H1 (cell line): ENCODE measurements at regions not wholly inside any gene's neighbourhood (a gene's known extent, or its start where the extent isn't known, plus 50 kb on each side); places are given as distances from the start of the nearest gene placed in this dataset.

Source experiments
- CTCF ChIA-PET: fragments of 300-600 bp; sonication (Branson Sonifier 250); formaldehyde crosslinking; loops from one replicate; lab custom pipeline; 2021; ENCODE audit not compliant: partially characterized antibody; lab: Charles Lee
- POLR2A ChIA-PET: fragments of 300-600 bp; sonication (Branson Sonifier 250); formaldehyde crosslinking; loops from one replicate; lab custom pipeline; 2021; ENCODE audit warnings: inconsistent platforms; ENCODE audit not compliant: partially characterized antibody; lab: Charles Lee
- DNase-seq, 2 experiments: peaks; one replicate each; pipeline versions ENCODE4 v3.0.0 to v3.0.0-alpha.2; 2010 to 2022; ENCODE audit warnings: low spot score in 2 of 2, low read depth in 1 of 2, mixed read lengths in 1 of 2
- FAIRE-seq: peaks from 2 replicates; lab custom pipeline; 2011; peaks lifted over from hg19 to GRCh38; lab: Jason Lieb, UNC
- H2AFZ ChIP-seq: 2 replicates; pipeline ENCODE4 v1.8.1; 2012; ENCODE audit warnings: low read length, inconsistent platforms
- H2AK5ac ChIP-seq: 2 replicates; pipeline ENCODE4 v1.6.1; 2013; ENCODE audit warnings: low read depth, low read length
- H2BK120ac ChIP-seq: replicated peaks from 2 replicates; pipeline ENCODE3; 2013; ENCODE audit warnings: low read depth, low read length, inconsistent platforms
- H2BK12ac ChIP-seq: 2 replicates; pipeline ENCODE4 v1.6.1; 2013; ENCODE audit warnings: low read depth, low read length
- H2BK15ac ChIP-seq: 2 replicates; pipeline ENCODE4 v1.6.1; 2013; ENCODE audit warnings: low read length
- H2BK20ac ChIP-seq: 2 replicates; pipeline ENCODE4 v1.6.1; 2013; ENCODE audit warnings: low read length
- H2BK5ac ChIP-seq: 2 replicates; pipeline ENCODE4 v1.6.1; 2013; ENCODE audit warnings: low read depth, low read length
- H3K14ac ChIP-seq: 2 replicates; pipeline ENCODE4 v1.6.1; 2013; ENCODE audit warnings: inconsistent platforms; ENCODE audit not compliant: insufficient read length
- H3K18ac ChIP-seq: 2 replicates; pipeline ENCODE4 v1.6.1; 2013; ENCODE audit warnings: low read length; ENCODE audit errors: extremely low read depth
- H3K23ac ChIP-seq: 2 replicates; pipeline ENCODE4 v1.6.1; 2013; ENCODE audit warnings: inconsistent platforms; ENCODE audit not compliant: insufficient read length
- H3K23me2 ChIP-seq: 2 replicates; pipeline ENCODE4 v1.6.1; 2013; ENCODE audit warnings: low read depth, low read length
- H3K27ac ChIP-seq: 2 replicates; pipeline ENCODE4 v1.6.1; 2011; ENCODE audit warnings: low read depth, low read length, inconsistent platforms
- H3K27me3 ChIP-seq, 4 experiments: replicated peaks in 1 of 4; 1 replicate in 1 of 4; 2 replicates in 3 of 4; pipeline versions ENCODE4 v1.6.1 to v1.8.1; 2011 to 2013; ENCODE audit warnings: low read length in 3 of 4, mild to moderate bottlenecking in 3 of 4, inconsistent platforms in 2 of 4, mixed read lengths in 2 of 4, moderate library complexity in 1 of 4; ENCODE audit not compliant: control insufficient read depth in 3 of 4, insufficient read depth in 3 of 4; ENCODE audit errors: extremely low read depth in 1 of 4
- H3K36me3 ChIP-seq, 4 experiments: 2 replicates each; pipeline versions ENCODE4 v1.6.1 to v1.8.1; 2011 to 2013; ENCODE audit warnings: mild to moderate bottlenecking in 4 of 4, low read length in 3 of 4, moderate library complexity in 2 of 4, control low read depth in 1 of 4, inconsistent platforms in 1 of 4; ENCODE audit not compliant: insufficient read depth in 4 of 4, control insufficient read depth in 2 of 4
- H3K4ac ChIP-seq: replicated peaks from 2 replicates; pipeline ENCODE3; 2013; ENCODE audit warnings: low read length, low read depth, mixed read lengths, inconsistent platforms; ENCODE audit not compliant: insufficient read length
- H3K4me1 ChIP-seq, 4 experiments: replicated peaks in 1 of 4; 1 replicate in 1 of 4; 2 replicates in 3 of 4; pipeline versions ENCODE4 v1.6.1 to v1.8.1; 2011 to 2013; ENCODE audit warnings: low read length in 3 of 4, inconsistent platforms in 2 of 4, mixed read lengths in 1 of 4; ENCODE audit not compliant: insufficient read depth in 4 of 4, control insufficient read depth in 3 of 4
- H3K4me2 ChIP-seq, 2 experiments: 2 replicates each; pipeline versions ENCODE4 v1.6.1 to v1.8.1; 2011 to 2013; ENCODE audit warnings: low read depth in 2 of 2, low read length in 2 of 2, control low read depth in 1 of 2, inconsistent platforms in 1 of 2, mild to moderate bottlenecking in 1 of 2; ENCODE audit not compliant: insufficient read depth in 1 of 2
- H3K4me3 ChIP-seq, 4 experiments: fragments of 200-600, 300-600 bp in 1 of 4; sonication (generic), shearing (Covaris generic), sonication (Bioruptor Twin) in 1 of 4; 2 replicates each; pipeline versions ENCODE4 v1.5.1 to v1.8.1; 2011 to 2016; ENCODE audit warnings: low read length in 4 of 4, low read depth in 3 of 4, control low read depth in 2 of 4, inconsistent platforms in 2 of 4, mild to moderate bottlenecking in 2 of 4, mixed read lengths in 1 of 4, moderate library complexity in 1 of 4; ENCODE audit not compliant: insufficient read depth in 2 of 4; ENCODE audit errors: extremely low read depth in 1 of 4
- H3K56ac ChIP-seq: replicated peaks from 2 replicates; pipeline ENCODE3; 2013; ENCODE audit warnings: low read depth, mild to moderate bottlenecking, mixed read lengths, low read length, inconsistent platforms; ENCODE audit not compliant: insufficient read length
- H3K79me1 ChIP-seq: 2 replicates; pipeline ENCODE4 v1.6.1; 2013; ENCODE audit warnings: low read depth, low read length, control low read depth
- H3K79me2 ChIP-seq, 2 experiments: 2 replicates each; pipeline versions ENCODE4 v1.6.1 to v1.8.1; 2012 to 2013; ENCODE audit warnings: low read length in 2 of 2, mild to moderate bottlenecking in 2 of 2, inconsistent platforms in 1 of 2; ENCODE audit not compliant: insufficient read depth in 2 of 2, control insufficient read depth in 1 of 2
- H3K9ac ChIP-seq, 4 experiments: replicated peaks in 1 of 4; 1 replicate in 1 of 4; 2 replicates in 3 of 4; pipeline versions ENCODE4 v1.6.1 to v1.8.1; 2011 to 2013; ENCODE audit warnings: low read depth in 3 of 4, low read length in 3 of 4, control low read depth in 2 of 4, mild to moderate bottlenecking in 2 of 4, moderate library complexity in 2 of 4, inconsistent platforms in 1 of 4; ENCODE audit errors: extremely low read depth in 1 of 4
- H3K9me3 ChIP-seq, 2 experiments: 2 replicates each; pipeline versions ENCODE4 v1.6.1 to v1.8.1; 2012 to 2013; ENCODE audit warnings: mild to moderate bottlenecking in 2 of 2, moderate library complexity in 2 of 2, control low read depth in 1 of 2, inconsistent platforms in 1 of 2, low read depth in 1 of 2, low read length in 1 of 2, mixed read lengths in 1 of 2; ENCODE audit not compliant: insufficient read depth in 2 of 2
- H4K20me1 ChIP-seq, 2 experiments: replicated peaks in 1 of 2; 2 replicates each; pipeline versions ENCODE3 to v1.8.1; 2011 to 2013; ENCODE audit warnings: inconsistent platforms in 2 of 2, low read length in 2 of 2, mild to moderate bottlenecking in 1 of 2; ENCODE audit not compliant: insufficient read depth in 2 of 2, control insufficient read depth in 1 of 2
- H4K5ac ChIP-seq: 2 replicates; pipeline ENCODE4 v1.6.1; 2013; ENCODE audit warnings: low read length, low read depth, mixed read lengths, inconsistent platforms; ENCODE audit not compliant: insufficient read length
- H4K8ac ChIP-seq: 2 replicates; pipeline ENCODE4 v1.8.0; 2013; ENCODE audit warnings: mild to moderate bottlenecking, moderate library complexity, low read length, inconsistent platforms; ENCODE audit not compliant: insufficient read depth; ENCODE audit errors: extremely low read depth
- H4K91ac ChIP-seq: replicated peaks from 2 replicates; pipeline ENCODE3; 2013; ENCODE audit warnings: low read length, mixed read lengths, inconsistent platforms; ENCODE audit not compliant: insufficient read length
- CEBPB ChIP-seq: IDR thresholded peaks from 2 replicates; pipeline ENCODE4 v1.6.1; 2012; ENCODE audit warnings: low read depth, low read length
- CHD2 ChIP-seq: IDR thresholded peaks from 2 replicates; pipeline ENCODE4 v1.6.1; 2012; ENCODE audit warnings: low read length, improper control_type of control experiment
- E2F6 ChIP-seq: IDR thresholded peaks from 2 replicates; pipeline ENCODE4 v1.6.1; 2012; ENCODE audit warnings: inconsistent platforms
- KDM4A ChIP-seq: IDR thresholded peaks from one replicate; pipeline ENCODE4 v1.7.1; 2012; ENCODE audit warnings: low read depth, mild to moderate bottlenecking, moderate library complexity, low read length, inconsistent platforms; ENCODE audit not compliant: severe bottlenecking
- MAX ChIP-seq: IDR thresholded peaks from 2 replicates; pipeline ENCODE4 v1.6.1; 2012; ENCODE audit warnings: inconsistent platforms
- NANOG ChIP-seq: IDR thresholded peaks from 2 replicates; pipeline ENCODE4 v1.6.1; 2011; ENCODE audit warnings: low read length, low read depth, mild to moderate bottlenecking, inconsistent platforms; ENCODE audit not compliant: insufficient read depth, poor library complexity, severe bottlenecking
- SIRT6 ChIP-seq: IDR thresholded peaks from one replicate; pipeline ENCODE4 v1.7.1; 2012; ENCODE audit warnings: low read length, inconsistent platforms
- SUZ12 ChIP-seq: fragments of 200-600 bp; sonication (generic); IDR thresholded peaks from 2 replicates; pipeline ENCODE4 v1.6.1; 2012; ENCODE audit warnings: mild to moderate bottlenecking, inconsistent platforms, low read length, moderate library complexity, mixed read lengths
- TAF7 ChIP-seq: optimal IDR thresholded peaks from 2 replicates; pipeline ENCODE3; 2011; ENCODE audit warnings: low read depth, mild to moderate bottlenecking, inconsistent platforms, low read length, moderate library complexity, borderline replicate concordance
- WGBS, 2 experiments: shearing (Covaris generic) in 1 of 2; methylation state at CpG; one replicate each; pipeline versions ENCODE4 v1.1.6 to v1.1.7; 2013 to 2015; ENCODE audit warnings: low lambda C conversion rate in 2 of 2, mixed read lengths in 2 of 2, inconsistent platforms in 1 of 2, low coverage in 1 of 2, missing lambda C conversion rate in 1 of 2; ENCODE audit not compliant: insufficient replicate concordance in 2 of 2, insufficient coverage in 1 of 2, insufficient read length in 1 of 2; ENCODE audit errors: extremely low coverage in 1 of 2, missing lambda C conversion rate in 1 of 2; 5-methylcytosine and 5-hydroxymethylcytosine counted together

GRCh38 chr13:72368031-72368430, 359.4 kb downstream of the MZT1 start:
- no peak overlapping the region for H3K27ac ChIP-seq
- no peaks in the 10 kb centered on the region for H4K20me1 ChIP-seq
- DNase-seq, result no peak
- H4K8ac ChIP-seq, result no peak overlapping the region
- H3K23me2 ChIP-seq, result no peaks in the 10 kb centered on the region
- no peak overlapping the region for H3K4me3 ChIP-seq
- no peaks in the 10 kb centered on the region for H3K4me1 ChIP-seq
- no peak overlapping the region for H3K4ac ChIP-seq
- H4K91ac ChIP-seq, result no peak overlapping the region
- H3K56ac ChIP-seq, result no peak overlapping the region
- H3K23ac ChIP-seq, result no peak overlapping the region
- ChIA-PET CTCF (interaction anchor here (0.8 kb wide), 1 partner anchor 147 kb away, joined by 3 read pairs; no protein-coding TSS in a partner anchor), POLR2A (no interaction called here)
- H2BK5ac ChIP-seq, result no peak overlapping the region
- H3K14ac ChIP-seq, result no peak overlapping the region
- no peaks in the 10 kb centered on the region for H3K27me3 ChIP-seq
- no peak overlapping the region for H3K9ac ChIP-seq
- WGBS, 2 experiments, result 69% methylated on average over 1 of the region's 1 CpG; no CpG with 5 or more reads in 1 of the 2 experiments
- TF ChIP-seq NANOG (no peak), MAX (no peak), KDM4A (no peak), E2F6 (no peak), CEBPB (no peak), CHD2 (no peak), TAF7 (no peak), SIRT6 (no peak), SUZ12 (no peak)
- no peak overlapping the region for H2BK120ac ChIP-seq
- no peak overlapping the region for H2AK5ac ChIP-seq
- H3K36me3 ChIP-seq, result no peaks in the 10 kb centered on the region
- no peak overlapping the region for H3K4me2 ChIP-seq
- no peak overlapping the region for H2AFZ ChIP-seq
- H3K9me3 ChIP-seq, result no peaks in the 10 kb centered on the region
- no peaks in the 10 kb centered on the region for H3K79me1 ChIP-seq
- no peak overlapping the region for H2BK12ac ChIP-seq
- H4K5ac ChIP-seq, result no peak overlapping the region
- no peak overlapping the region for H2BK20ac ChIP-seq
- FAIRE-seq, result no peak
- no peak overlapping the region for H3K18ac ChIP-seq
- H2BK15ac ChIP-seq, result no peak overlapping the region
- H3K79me2 ChIP-seq, result no peaks in the 10 kb centered on the region
